Lower lobe of right lung (tissue), 2 donors: ENCODE measurements at regions not wholly inside any gene's neighbourhood (a gene's known extent, or its start where the extent isn't known, plus 50 kb on each side); places are given as distances from the start of the nearest gene placed in this dataset.
A peak's percentile ranks its signal among the peaks of the same experiment; 100 is the strongest.

Experiments used
- ATAC-seq, 2 donors: fragments of 200-7000 bp; cut with Tn5 transposase; one replicate each; pipeline ENCODE4 v1.9.1; 2020 to 2022; ENCODE audit warnings: mild to moderate bottlenecking in 2 of 2, moderate library complexity in 2 of 2
- DNase-seq: peaks from one replicate; pipeline ENCODE4 v3.0.0-alpha.2; 2020
- H3K27ac ChIP-seq: fragments of 200-600 bp; one replicate; pipeline ENCODE4 v1.8.0; 2022
- H3K27me3 ChIP-seq: fragments of 200-600 bp; one replicate; pipeline ENCODE4 v1.8.0; 2022; ENCODE audit warnings: low read depth
- H3K36me3 ChIP-seq: fragments of 200-600 bp; one replicate; pipeline ENCODE4 v1.8.0; 2022; ENCODE audit warnings: mild to moderate bottlenecking
- H3K4me1 ChIP-seq: fragments of 200-600 bp; one replicate; pipeline ENCODE4 v1.8.0; 2022
- H3K4me3 ChIP-seq: fragments of 200-600 bp; one replicate; pipeline ENCODE4 v1.8.0; 2022; ENCODE audit warnings: mild to moderate bottlenecking
- H3K9me3 ChIP-seq: fragments of 200-600 bp; one replicate; pipeline ENCODE4 v1.8.0; 2022
- CTCF ChIP-seq: fragments of 200-600 bp; IDR thresholded peaks from one replicate; pipeline ENCODE4 v1.8.0; 2022; ENCODE audit warnings: antibody characterized with exemption, mild to moderate bottlenecking
- intact Hi-C: fragments of 100-400 bp; cut with DNase I; formaldehyde crosslinking; loops from one replicate; pipeline ENCODE4 v1.11.0; 2022
- donor health status: DM: no; HTN: yes; CAD: no; lungs with severe emphysema.

GRCh38 chr22:49146511-49146910 lies 681.2 kb downstream of the BRD1 start:
- no peak for ATAC-seq
- TF ChIP-seq CTCF: no peak
- intact Hi-C loops: no loop called here
- Histone ChIP-seq H3K9me3 (no peaks in the 10 kb centered on the region), H3K27me3 (peaks cover 28% of the 10 kb centered on the region), H3K36me3 (no peaks in the 10 kb centered on the region), H3K27ac (no peak overlapping the region), H3K4me3 (no peak overlapping the region), H3K4me1 (no peaks in the 10 kb centered on the region)
- no peak for DNase-seq

DNA sequence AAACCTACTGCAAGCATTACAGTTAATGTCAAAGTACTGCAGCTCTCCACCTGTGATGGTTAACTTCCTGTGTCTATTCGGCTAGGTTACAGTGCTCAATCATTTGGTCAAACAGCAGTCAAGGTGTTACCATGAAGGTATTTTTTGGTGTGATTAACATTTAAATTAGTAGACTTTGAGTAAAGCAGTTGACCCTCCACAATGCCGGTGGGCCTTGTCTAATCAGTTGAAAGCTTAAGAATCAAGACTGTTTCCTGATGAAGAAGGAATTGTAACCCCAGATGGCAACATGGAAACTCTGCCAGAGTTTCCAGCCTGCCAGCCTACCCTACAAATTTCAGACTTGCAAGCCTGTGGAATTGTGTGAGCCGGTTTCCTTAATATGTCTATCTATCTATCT lies 683.9 kb downstream of the BRD1 start:
- no peak for TF ChIP-seq CTCF
- ATAC-seq (no peak), DNase-seq (no peak)
- intact Hi-C loops: no loop called here
- Histone ChIP-seq H3K27me3 (peaks cover 32% of the 10 kb centered on the region), H3K9me3 (no peaks in the 10 kb centered on the region), H3K4me1 (no peaks in the 10 kb centered on the region), H3K27ac (no peak overlapping the region), H3K36me3 (no peaks in the 10 kb centered on the region), H3K4me3 (no peak overlapping the region)

DNA sequence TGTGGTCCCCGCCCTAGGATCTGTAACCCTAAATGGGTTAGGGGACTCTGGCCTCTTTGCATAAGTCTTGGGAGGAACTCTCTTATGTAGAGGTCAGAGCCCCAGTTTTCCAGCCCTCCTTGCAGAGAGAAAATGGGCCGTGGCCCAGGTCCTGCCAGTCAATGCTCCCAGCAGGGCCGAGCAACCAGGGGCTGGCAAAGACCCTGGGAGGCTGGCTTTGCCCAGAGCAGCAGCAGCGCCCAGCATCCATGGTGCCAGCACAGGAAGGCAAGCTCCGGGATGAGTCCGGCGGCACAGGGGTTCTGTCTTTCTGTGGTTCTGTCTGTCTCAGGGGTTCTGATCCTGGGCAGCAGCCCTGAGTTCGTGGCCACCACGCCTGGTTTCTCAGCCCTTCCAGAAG lies 684.8 kb downstream of the BRD1 start:
- ATAC-seq (no peak), DNase-seq (no peak)
- Histone ChIP-seq H3K27ac (no peak overlapping the region), H3K4me1 (no peaks in the 10 kb centered on the region), H3K9me3 (no peaks in the 10 kb centered on the region), H3K27me3 (peaks cover 32% of the 10 kb centered on the region), H3K36me3 (no peaks in the 10 kb centered on the region), H3K4me3 (no peak overlapping the region)
- no peak for TF ChIP-seq CTCF
- intact Hi-C loops: no loop called here

DNA sequence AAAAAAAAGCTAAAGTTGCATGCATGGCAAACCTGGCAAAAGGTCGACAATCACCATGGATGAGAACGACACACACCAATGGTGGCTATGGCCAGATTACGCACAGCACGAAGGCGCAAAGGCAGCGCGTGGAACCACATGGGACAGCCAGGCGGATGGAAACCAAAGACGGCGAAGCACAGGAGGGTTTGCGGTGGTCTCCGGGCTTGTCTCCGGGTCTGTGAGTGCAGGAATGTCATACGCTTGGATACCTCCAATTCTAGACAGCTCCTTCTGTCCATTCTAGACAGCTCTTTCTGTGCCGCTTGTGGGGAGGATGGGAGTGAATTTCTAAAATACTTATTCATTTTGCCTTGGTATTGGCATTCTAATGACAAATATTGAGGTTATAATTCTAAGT lies 685.4 kb downstream of the BRD1 start:
- TF ChIP-seq CTCF: no peak
- intact Hi-C loops: no loop called here
- peaks cover 32% of the 10 kb centered on the region for H3K27me3 ChIP-seq
- DNase-seq (no peak), ATAC-seq (no peak)
- no peaks in the 10 kb centered on the region for H3K4me1 ChIP-seq
- H3K4me3 ChIP-seq: no peak overlapping the region
- H3K9me3 ChIP-seq: no peaks in the 10 kb centered on the region
- H3K27ac ChIP-seq: no peak overlapping the region
- no peaks in the 10 kb centered on the region for H3K36me3 ChIP-seq

DNA sequence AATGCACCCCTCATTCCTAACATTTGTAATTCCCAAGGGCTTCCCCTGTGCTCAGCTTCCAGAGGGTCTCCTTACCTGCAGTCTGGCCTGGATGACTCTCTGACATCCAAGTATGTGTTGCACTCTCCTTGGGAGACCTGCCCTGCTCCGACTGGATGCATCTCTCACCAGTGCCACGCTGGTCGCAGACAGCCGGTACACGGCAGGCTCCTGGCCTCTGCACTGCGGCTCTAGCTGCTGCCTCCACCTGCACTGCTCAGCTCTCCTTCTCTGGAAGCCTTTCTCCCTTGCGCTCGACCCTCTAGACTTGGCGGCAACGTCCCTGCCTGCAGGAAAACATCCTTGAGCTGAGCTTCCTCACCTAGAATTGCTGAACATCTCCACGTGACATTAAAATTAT lies 685.9 kb downstream of the BRD1 start:
- no peaks in the 10 kb centered on the region for H3K4me1 ChIP-seq
- no peaks in the 10 kb centered on the region for H3K9me3 ChIP-seq
- H3K4me3 ChIP-seq: no peak overlapping the region
- intact Hi-C loops: no loop called here
- peaks cover 36% of the 10 kb centered on the region for H3K27me3 ChIP-seq
- no peak overlapping the region for H3K27ac ChIP-seq
- H3K36me3 ChIP-seq: no peaks in the 10 kb centered on the region
- DNase-seq (peak; percentile 19), ATAC-seq (no peak)
- no peak for TF ChIP-seq CTCF
